T47D (cell line): ENCODE measurements at regions not wholly inside any gene's neighbourhood (a gene's known extent, or its start where the extent isn't known, plus 50 kb on each side); places are given as distances from the start of the nearest gene placed in this dataset.

Experiments
- DNase-seq, 2 experiments: peaks; one replicate each; pipeline versions ENCODE4 v3.0.0 to v3.0.0-alpha.2; 2011 to 2012; ENCODE audit warnings: low read depth in 1 of 2, low spot score in 1 of 2
- JUND ChIP-seq: IDR thresholded peaks from 2 replicates; pipeline ENCODE4 v1.6.1; 2012; ENCODE audit warnings: low read depth
- in situ Hi-C: cut with HindIII; loops from 2 replicates; pipeline ENCODE4 v1.10.0; 2016; ENCODE audit warnings: low sequenced_read_pairs, low pct_unique_long_range_greater_than_20kb

GRCh38 chr2:33770023-33770422, 170.9 kb upstream of the FAM98A start:
- TF ChIP-seq JUND: no peak
- in situ Hi-C loops: no loop called here
- no peak for DNase-seq

DNA sequence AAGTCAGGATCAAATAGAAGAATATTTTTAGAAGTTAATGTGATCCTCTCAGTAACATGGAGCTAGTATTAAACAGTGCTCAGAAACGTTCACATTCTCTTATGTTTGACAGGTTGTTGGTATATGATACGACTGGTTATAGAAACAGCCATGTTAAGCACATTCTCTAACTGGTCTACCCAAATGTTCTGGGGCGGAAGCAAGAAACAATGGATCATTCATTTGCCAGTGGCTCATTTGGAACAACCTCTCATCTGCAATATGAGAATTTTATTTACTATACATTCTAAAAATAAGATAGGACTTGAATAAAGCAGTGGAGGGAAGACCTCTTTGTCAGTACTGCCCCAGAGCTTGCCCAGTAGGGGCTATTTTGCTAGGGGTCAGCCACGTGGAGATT, 167.1 kb upstream of the FAM98A start:
- no peak for DNase-seq
- in situ Hi-C loops: no loop called here
- TF ChIP-seq JUND: no peak

DNA sequence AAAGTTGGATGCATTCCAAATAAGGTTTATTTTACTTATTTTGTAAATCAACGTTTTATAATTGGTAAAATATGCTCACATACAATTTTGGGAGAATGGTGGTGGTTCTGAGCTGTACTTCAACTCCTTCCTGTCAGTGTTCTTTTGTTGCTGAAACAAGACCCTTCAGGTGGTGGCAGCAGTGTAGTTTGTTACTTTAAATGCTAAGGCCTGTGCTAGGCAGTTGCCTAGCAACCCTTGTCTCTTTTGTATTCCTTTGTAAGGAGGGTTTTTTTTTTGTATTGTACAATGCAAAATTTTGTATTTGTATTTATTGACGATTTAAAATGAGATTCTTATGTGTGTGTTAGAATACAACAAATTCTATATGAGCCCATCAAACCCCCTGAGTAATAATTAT, 166.0 kb upstream of the FAM98A start:
- no peak for DNase-seq
- TF ChIP-seq JUND: no peak
- in situ Hi-C loops: no loop called here

DNA sequence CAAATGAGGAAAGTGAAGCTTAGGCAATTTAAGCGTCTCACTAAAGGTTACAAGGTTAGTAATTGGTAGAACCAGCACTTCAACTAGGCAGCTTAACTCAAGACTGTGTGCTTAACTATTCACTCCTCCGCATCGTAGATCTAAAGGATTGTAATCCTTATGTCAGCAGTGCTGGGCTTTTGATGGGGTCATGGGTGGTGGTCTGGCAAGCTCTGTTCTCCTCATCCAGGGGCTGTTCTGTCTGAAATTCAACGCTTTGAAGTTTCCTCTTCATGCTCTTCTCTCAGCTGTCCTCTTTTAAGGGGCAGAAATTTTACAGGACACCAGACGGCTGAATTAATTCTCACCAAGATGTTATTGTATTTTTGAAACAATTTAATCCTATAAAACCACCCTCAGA, 165.5 kb upstream of the FAM98A start:
- in situ Hi-C loops: no loop called here
- peak in 1 of 2 experiments; percentile 36 for DNase-seq
- no peak for TF ChIP-seq JUND

DNA sequence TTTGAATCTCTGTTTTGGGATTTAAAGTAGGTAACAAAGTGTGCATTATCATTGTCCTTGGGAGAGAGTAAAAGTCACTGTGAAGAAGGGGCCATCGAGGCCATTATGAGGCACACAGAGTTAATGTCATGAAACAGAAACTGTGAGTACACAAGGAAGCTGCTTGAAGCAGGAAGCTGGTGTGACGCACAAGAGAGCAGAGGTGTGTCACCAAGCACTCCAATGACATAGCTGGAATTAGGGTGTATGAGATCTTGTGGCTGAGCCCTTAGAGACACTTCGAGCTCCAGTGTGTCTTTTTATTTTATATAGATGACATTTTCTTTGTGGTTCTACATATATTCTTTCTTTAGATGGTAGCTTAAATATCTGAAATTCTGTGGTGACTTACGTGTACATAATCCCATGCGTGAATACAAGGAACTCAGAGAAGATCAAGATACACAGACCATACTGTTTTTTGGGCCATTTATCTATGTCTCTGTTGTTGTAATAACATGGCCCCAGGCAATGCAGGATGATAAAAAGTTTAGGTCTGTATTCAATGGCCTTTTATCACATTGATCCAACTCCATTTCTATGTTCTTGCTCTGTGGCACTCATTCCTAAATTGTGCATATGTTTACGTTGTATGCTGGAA, 164.7 kb upstream of the FAM98A start:
- no peak for TF ChIP-seq JUND
- peak in 1 of 2 experiments; percentile 30 for DNase-seq
- in situ Hi-C loops: no loop called here

GRCh38 chr2:33762636-33763035, 163.5 kb upstream of the FAM98A start:
- no peak for DNase-seq
- in situ Hi-C loops: no loop called here
- TF ChIP-seq JUND: no peak

GRCh38 chr2:33746208-33746800, 147.2 kb upstream of the FAM98A start:
- no peak for TF ChIP-seq JUND
- in situ Hi-C loops: no loop called here
- peak in 1 of 2 experiments; percentile 7 for DNase-seq

DNA sequence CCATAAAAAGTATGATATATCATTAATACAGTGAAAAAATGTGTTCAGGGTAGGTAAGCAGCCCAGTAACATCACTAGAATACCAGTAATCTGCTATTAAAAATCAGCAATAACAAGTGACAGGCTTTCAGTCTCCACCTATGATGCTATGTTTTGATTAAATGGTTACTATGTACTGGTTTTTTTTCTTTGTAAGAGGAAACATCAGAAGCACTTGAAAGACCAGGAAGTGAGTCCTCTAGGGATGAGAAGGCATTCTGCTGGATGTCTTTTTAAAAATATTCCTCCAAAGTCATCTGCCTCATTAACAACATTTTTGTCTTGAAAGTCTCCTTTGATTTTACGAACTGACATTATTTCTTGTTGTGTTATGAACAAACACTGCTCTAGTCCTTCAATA, 136.0 kb upstream of the FAM98A start:
- TF ChIP-seq JUND: no peak
- in situ Hi-C loops: no loop called here
- no peak for DNase-seq

DNA sequence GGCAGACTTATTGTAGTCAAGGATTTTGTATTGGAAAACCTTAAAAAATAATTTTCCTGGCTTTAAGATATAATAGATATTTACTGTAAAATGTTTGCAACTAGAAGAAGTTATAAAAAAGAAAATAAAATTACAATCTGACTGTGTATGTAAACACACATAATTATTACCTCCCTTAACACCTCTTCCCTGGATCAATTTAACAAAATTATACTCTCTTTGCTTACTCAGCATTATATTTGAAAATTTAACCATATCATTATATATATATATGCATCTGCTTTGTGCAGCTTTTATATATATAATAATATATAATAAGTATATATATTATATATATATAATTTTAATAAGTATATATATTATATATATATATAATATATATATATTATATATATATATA, 131.7 kb upstream of the FAM98A start:
- TF ChIP-seq JUND: no peak
- in situ Hi-C loops: no loop called here

GRCh38 chr2:33730193-33730592, 131.1 kb upstream of the FAM98A start:
- DNase-seq: no peak
- in situ Hi-C loops: no loop called here
- no peak for TF ChIP-seq JUND

More for the DNA sequence above, 131.7 kb upstream of the FAM98A start:
- DNase-seq: no peak

GRCh38 chr2:33729353-33729752, 130.3 kb upstream of the FAM98A start:
- DNase-seq: no peak
- in situ Hi-C loops: no loop called here
- TF ChIP-seq JUND: no peak

GRCh38 chr2:33728106-33728505, 129.0 kb upstream of the FAM98A start:
- TF ChIP-seq JUND: no peak
- no peak for DNase-seq
- in situ Hi-C loops: no loop called here

- no peak for DNase-seq
- no peak for TF ChIP-seq JUND
- in situ Hi-C loops: no loop called here
Measured at GRCh38 chr2:33727361-33728032, 128.4 kb upstream of the FAM98A start.

- in situ Hi-C loops: no loop called here
- TF ChIP-seq JUND: no peak
- DNase-seq: no peak
Measured at GRCh38 chr2:33726415-33726814, 127.3 kb upstream of the FAM98A start.
